Spinal cord (tissue), 9 donors: ENCODE measurements at regions not wholly inside any gene's neighbourhood (a gene's known extent, or its start where the extent isn't known, plus 50 kb on each side); places are given as distances from the start of the nearest gene placed in this dataset.

Source experiments
- DNase-seq, 6 donors: peaks; one replicate each; pipeline versions ENCODE4 v3.0.0 to v3.0.0-alpha.2; 2013 to 2015; ENCODE audit warnings: low spot score in 6 of 6, low read depth in 4 of 6
- H3K27ac ChIP-seq: one replicate; pipeline ENCODE4 v1.5.1; 2013; ENCODE audit warnings: low read depth, low read length, control low read depth
- H3K27me3 ChIP-seq: one replicate; pipeline ENCODE4 v1.6.1; 2013; ENCODE audit warnings: low read length; ENCODE audit not compliant: control insufficient read depth, insufficient read depth
- H3K36me3 ChIP-seq: one replicate; pipeline ENCODE4 v1.6.1; 2013; ENCODE audit warnings: low read length; ENCODE audit not compliant: control insufficient read depth, insufficient read depth
- H3K4me1 ChIP-seq: one replicate; pipeline ENCODE4 v1.6.1; 2013; ENCODE audit warnings: low read length; ENCODE audit not compliant: control insufficient read depth, insufficient read depth
- H3K4me3 ChIP-seq: one replicate; pipeline ENCODE4 v1.5.1; 2013; ENCODE audit warnings: low read depth, low read length, control low read depth
- H3K9me3 ChIP-seq: one replicate; pipeline ENCODE4 v1.6.1; 2013; ENCODE audit warnings: low read length; ENCODE audit not compliant: control insufficient read depth, insufficient read depth
- WGBS: methylation state at CpG from one replicate; pipeline ENCODE4 v1.1.5; 2013; ENCODE audit warnings: missing lambda C conversion rate; ENCODE audit not compliant: insufficient coverage; 5-methylcytosine and 5-hydroxymethylcytosine counted together
- donor health status: healthy.

- Histone ChIP-seq H3K27me3 (no peaks in the 10 kb centered on the region), H3K9me3 (no peaks in the 10 kb centered on the region), H3K27ac (no peak overlapping the region), H3K36me3 (no peaks in the 10 kb centered on the region), H3K4me3 (no peak overlapping the region), H3K4me1 (no peaks in the 10 kb centered on the region)
- DNase-seq = peak in 2 of 6 donors; percentile 74 to 92
- WGBS = 33% methylated on average over 2 of the region's 5 CpGs
Measured at GRCh38 chr21:37986751-37987399, 70.6 kb upstream of the KCNJ6 start.

- no peaks in the 10 kb centered on the region for H3K9me3 ChIP-seq
- 94% methylated on average over 3 of the region's 5 CpGs for WGBS
- DNase-seq = no peak
- H3K4me1 ChIP-seq = no peaks in the 10 kb centered on the region
- H3K27ac ChIP-seq = no peak overlapping the region
- no peak overlapping the region for H3K4me3 ChIP-seq
- H3K36me3 ChIP-seq = no peaks in the 10 kb centered on the region
- no peaks in the 10 kb centered on the region for H3K27me3 ChIP-seq
Measured at GRCh38 chr21:37987668-37988067, 71.4 kb upstream of the KCNJ6 start.

- DNase-seq = no peak
- Histone ChIP-seq H3K9me3 (no peaks in the 10 kb centered on the region), H3K36me3 (no peaks in the 10 kb centered on the region), H3K27ac (no peak overlapping the region), H3K27me3 (no peaks in the 10 kb centered on the region), H3K4me1 (no peaks in the 10 kb centered on the region), H3K4me3 (no peak overlapping the region)
- no CpG with 5 or more reads among the region's 1 CpG for WGBS
Measured at GRCh38 chr21:37993071-37993470, 76.8 kb upstream of the KCNJ6 start.

- no peak for DNase-seq
Measured at GRCh38 chr21:37994211-37994610, 78.0 kb upstream of the KCNJ6 start.

GRCh38 chr21:38012672-38013071, 96.4 kb upstream of the KCNJ6 start:
- H3K9me3 ChIP-seq = no peaks in the 10 kb centered on the region
- DNase-seq = peak in 2 of 6 donors; percentile 75 to 76

More at GRCh38 chr21:37994211-37994610, 78.0 kb upstream of the KCNJ6 start:
- Histone ChIP-seq H3K4me3 (no peak overlapping the region), H3K4me1 (no peaks in the 10 kb centered on the region), H3K36me3 (no peaks in the 10 kb centered on the region), H3K9me3 (no peaks in the 10 kb centered on the region), H3K27me3 (no peaks in the 10 kb centered on the region), H3K27ac (no peak overlapping the region)
- WGBS = 80% methylated on average over 1 of the region's 4 CpGs

GRCh38 chr21:38013741-38014140, 97.5 kb upstream of the KCNJ6 start:
- no peaks in the 10 kb centered on the region for H3K9me3 ChIP-seq
- no peaks in the 10 kb centered on the region for H3K4me1 ChIP-seq
- WGBS = no CpG with 5 or more reads among the region's 4 CpGs
- H3K4me3 ChIP-seq = no peak overlapping the region
- no peak for DNase-seq
- H3K36me3 ChIP-seq = no peaks in the 10 kb centered on the region
- H3K27ac ChIP-seq = no peak overlapping the region
- no peaks in the 10 kb centered on the region for H3K27me3 ChIP-seq

More at GRCh38 chr21:38012672-38013071, 96.4 kb upstream of the KCNJ6 start:
- 0% methylated on average over 1 of the region's 4 CpGs for WGBS
- Histone ChIP-seq H3K27me3 (no peaks in the 10 kb centered on the region), H3K36me3 (no peaks in the 10 kb centered on the region), H3K27ac (no peak overlapping the region), H3K4me3 (no peak overlapping the region), H3K4me1 (no peaks in the 10 kb centered on the region)

- no peaks in the 10 kb centered on the region for H3K9me3 ChIP-seq
- WGBS = 71% methylated on average over 1 of the region's 1 CpG
- H3K36me3 ChIP-seq = no peaks in the 10 kb centered on the region
- no peaks in the 10 kb centered on the region for H3K4me1 ChIP-seq
- no peak overlapping the region for H3K4me3 ChIP-seq
- H3K27ac ChIP-seq = no peak overlapping the region
- no peak for DNase-seq
- H3K27me3 ChIP-seq = no peaks in the 10 kb centered on the region
Measured at GRCh38 chr21:38014298-38014697, 98.0 kb upstream of the KCNJ6 start.

GRCh38 chr21:38027901-38028498, 111.7 kb upstream of the KCNJ6 start:
- Histone ChIP-seq H3K9me3 (peaks cover 2% of the 10 kb centered on the region), H3K4me3 (no peak overlapping the region), H3K4me1 (no peaks in the 10 kb centered on the region), H3K27ac (no peak overlapping the region), H3K36me3 (no peaks in the 10 kb centered on the region), H3K27me3 (no peaks in the 10 kb centered on the region)
- no peak for DNase-seq
- 100% methylated on average over 1 of the region's 6 CpGs for WGBS

GRCh38 chr21:38032082-38032801, 116.0 kb upstream of the KCNJ6 start:
- Histone ChIP-seq H3K9me3 (peaks cover 2% of the 10 kb centered on the region), H3K4me1 (no peaks in the 10 kb centered on the region), H3K27me3 (no peaks in the 10 kb centered on the region), H3K27ac (no peak overlapping the region), H3K4me3 (no peak overlapping the region), H3K36me3 (no peaks in the 10 kb centered on the region)
- DNase-seq = peak in 1 of 6 donors; percentile 57
- WGBS = 83% methylated on average over 2 of the region's 4 CpGs
